HG03025 (cell line): ENCODE measurements at regions not wholly inside any gene's neighbourhood (a gene's known extent, or its start where the extent isn't known, plus 50 kb on each side); places are given as distances from the start of the nearest gene placed in this dataset.
"Not testable (repeated sequence)": the region's sequence is repeated elsewhere in the genome, so short reads cannot be mapped to it uniquely, and the experiment has no call there.

ENCODE experiments used
- ATAC-seq: cut with Tn5 transposase; IDR thresholded peaks from one replicate; pipeline ENCODE4 v1.9.1; 2021; ENCODE audit warnings: mild to moderate bottlenecking, moderate library complexity; ENCODE audit not compliant: unreplicated experiment, low FRiP score

DNA sequence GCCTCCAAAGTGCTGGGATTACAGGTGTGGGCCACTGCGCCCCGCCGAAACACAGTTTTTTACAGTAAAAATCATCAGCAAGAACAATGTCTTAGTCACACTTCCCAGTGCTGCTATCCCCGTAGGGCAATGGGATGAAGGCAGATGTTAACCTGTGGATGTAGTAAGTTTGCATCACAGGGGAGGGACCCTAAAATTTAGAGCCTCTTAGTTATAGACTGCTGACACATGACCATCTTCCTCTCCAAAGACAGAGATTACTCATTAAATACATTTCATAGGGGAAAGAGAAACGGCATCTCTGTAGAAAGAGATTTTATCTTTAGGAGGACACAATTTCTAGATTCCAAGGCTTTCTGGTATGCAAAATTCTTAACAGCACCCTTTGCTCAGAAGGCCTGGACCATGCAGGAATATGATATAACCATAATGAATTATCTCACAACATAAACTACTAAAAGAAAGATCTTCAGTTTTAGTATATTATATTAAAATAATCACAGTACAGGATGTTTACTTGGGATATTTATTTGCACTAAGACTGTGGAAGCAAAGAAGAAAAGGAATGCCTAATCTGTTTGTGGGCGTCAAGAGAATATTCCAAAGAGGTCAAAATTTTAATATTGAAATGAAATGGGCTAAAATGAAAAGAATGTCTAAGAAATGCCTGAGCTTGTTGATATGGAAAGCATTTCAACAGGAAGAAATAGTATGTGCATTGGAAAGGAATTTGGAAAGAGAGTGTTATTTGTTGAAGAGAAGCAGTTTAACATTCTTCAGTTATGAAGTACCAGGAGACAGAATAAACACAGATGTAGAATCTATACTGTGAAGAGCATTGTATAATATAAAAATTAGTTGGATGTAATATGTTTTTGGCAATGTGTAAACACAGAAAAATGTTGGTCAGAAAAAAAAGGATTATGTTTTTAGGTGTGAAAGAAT, 1228.3 kb upstream of the CHAC2 start:
- ATAC-seq = no peak

DNA sequence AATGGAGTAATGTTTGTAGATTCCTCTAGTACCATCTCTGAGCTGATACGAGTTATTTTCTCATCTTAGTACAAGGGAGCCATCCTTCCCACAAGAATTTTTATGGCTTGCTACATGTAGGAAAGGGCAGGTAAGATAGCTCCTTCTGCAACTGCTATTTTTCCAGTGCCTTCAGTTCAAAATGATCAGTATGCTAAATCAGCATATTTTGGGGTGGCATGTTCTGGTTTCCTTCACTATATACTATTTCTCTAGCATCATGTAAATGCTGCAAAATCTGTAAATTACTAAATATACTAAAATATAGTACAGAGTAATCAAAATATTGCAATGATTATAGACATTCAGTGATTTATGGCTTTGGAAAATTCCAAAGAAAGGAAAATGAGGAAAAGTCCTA, 1230.0 kb upstream of the CHAC2 start:
- ATAC-seq = no peak

DNA sequence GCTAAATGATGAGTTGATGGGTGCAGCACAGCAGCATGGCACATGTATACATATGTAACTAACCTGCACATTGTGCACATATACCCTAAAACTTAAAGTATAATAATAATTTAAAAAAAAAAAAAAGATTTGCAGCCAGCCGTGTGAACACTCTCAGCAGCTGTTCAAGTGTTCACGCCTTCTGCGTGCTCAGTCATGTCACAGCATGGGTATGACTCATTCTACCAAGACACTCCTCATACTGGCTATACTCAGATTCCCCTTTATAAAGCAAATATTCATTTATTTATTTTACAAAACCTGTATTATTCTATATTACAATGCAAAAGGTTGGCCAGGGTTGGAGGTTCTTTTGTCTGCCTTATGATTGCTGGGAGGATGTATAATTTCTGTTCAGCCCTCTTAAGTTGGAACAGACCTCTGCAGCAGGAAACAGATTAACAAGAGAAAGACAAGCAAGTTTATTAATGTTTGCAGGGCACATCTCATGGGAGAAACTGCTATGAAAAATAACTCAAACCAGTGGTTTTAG, 1230.6 kb upstream of the CHAC2 start:
- no peak for ATAC-seq

GRCh38 chr2:52532956-52533355, 1234.6 kb upstream of the CHAC2 start:
- no peak for ATAC-seq

DNA sequence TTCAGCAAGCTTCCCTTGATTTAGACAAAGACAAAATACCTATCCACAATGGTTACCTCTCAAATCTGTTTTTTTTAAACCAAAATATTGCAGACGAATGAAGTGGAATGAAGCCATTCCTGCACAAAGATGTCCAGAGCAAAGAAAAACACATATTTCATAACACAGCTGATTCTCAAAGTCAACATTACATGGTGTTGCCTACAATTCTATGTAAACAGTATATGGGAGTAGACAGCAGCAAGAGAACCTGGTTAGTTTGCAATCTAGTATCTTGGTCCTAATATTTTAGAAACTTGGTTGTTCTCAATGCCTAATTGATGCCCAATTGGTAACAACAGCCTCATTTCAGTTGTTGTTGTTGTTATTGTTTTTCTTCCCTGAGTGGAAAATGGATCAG, 1240.9 kb upstream of the CHAC2 start:
- no peak for ATAC-seq

DNA sequence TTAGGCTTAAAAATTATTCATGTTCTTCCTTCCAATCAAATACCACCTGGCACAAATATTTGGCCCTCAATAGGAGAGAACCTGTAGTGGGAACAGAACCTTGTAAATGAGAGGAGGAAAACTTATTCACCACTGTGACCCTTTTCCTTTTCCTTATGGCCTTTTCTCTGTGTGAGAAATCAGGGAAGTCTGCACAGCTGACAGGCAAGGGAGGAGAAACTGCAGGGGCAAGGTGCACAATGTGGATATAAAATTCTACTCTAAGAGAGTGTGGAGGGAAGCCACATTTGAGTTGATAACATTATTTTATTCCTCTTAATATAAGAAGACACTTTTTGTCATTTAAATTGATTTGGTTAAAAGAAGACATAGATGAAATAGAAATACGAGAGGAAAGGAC, 1247.0 kb upstream of the CHAC2 start:
- ATAC-seq = no peak

GRCh38 chr2:52518678-52519077, 1248.9 kb upstream of the CHAC2 start:
- no peak for ATAC-seq

DNA sequence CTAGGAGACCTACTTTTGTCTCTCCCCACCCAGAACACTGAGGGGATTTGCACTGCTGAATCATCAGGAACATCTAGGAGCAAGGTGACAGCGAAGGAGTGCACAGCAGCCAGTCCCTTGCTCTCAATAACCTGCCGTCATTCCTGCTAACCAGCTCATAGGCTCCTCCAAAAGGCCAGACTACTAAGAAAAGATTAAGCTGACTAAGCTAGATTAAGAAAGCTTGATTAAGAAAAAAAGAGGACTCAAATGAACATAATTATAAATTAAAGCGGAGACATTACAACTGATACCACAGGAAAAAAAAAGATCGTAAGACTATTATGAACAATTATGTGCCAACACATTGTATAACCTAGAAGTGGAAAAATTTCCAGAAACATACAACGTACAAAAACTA, 1254.8 kb upstream of the CHAC2 start:
- ATAC-seq = no peak

- no peak for ATAC-seq
These were observed 1257.2 kb upstream of the CHAC2 start for GRCh38 chr2:52510432-52510831.

GRCh38 chr2:52502476-52502860, 1265.1 kb upstream of the CHAC2 start:
- no peak for ATAC-seq

DNA sequence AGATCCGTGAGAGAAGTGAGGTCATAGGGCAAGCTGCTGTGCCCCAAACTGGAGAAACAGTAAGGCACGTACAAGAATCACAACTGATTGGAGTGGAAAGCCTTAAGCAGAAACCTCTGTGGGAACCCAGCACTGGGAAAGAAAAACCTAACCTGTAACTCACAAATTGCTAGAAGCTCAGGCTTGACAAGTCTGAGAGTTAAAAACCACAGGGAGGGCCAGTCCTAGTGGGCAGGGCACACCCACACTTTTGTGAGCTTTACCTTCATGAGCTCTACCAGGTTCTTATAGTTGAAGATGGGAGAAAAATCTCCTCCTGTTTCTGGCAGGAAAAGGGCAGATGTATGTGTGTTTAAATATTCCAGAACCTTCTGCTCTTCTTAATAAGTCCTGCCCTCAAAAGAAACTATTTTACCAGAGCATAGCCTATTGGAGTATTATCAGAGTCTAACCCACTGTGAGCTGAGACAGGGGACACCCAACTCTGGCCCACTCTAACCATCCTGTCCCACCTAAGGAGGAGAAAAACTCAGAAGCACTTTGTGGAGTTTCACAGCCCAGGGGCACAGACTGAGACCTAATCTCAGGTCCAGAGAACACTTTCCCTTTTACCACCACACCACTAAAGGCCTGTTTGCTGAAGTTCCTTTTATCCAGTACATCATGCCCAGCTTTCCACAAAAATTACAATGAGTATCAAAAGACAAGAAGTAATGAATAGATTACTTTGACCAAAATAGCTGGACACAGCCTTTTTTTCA, 1265.7 kb upstream of the CHAC2 start:
- no peak for ATAC-seq

DNA sequence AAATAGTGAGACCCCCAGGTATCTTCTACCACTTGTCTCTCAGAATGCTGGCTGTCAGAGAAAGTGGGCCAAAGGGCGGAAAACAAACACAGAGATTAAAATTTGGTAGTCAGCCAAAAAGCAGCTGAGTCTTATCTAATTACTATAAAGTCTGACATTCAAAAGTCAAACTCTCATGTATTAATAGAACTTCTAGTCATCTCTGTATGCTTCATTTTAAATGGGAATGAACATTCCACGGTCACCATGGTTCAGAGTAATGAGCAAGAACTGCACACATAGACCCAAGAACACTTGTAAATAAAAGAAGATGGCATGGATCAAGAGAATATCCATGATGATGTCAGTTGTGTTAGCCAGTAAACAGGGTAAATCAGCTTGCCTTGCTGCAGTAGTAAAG, 1267.0 kb upstream of the CHAC2 start:
- no peak for ATAC-seq

GRCh38 chr2:52498077-52498750, 1269.4 kb upstream of the CHAC2 start:
- no peak for ATAC-seq

- ATAC-seq = no peak
These were observed 1271.8 kb upstream of the CHAC2 start for GRCh38 chr2:52495816-52496215.

- ATAC-seq = no peak
These were observed 1290.4 kb upstream of the CHAC2 start for GRCh38 chr2:52477166-52477565.

DNA sequence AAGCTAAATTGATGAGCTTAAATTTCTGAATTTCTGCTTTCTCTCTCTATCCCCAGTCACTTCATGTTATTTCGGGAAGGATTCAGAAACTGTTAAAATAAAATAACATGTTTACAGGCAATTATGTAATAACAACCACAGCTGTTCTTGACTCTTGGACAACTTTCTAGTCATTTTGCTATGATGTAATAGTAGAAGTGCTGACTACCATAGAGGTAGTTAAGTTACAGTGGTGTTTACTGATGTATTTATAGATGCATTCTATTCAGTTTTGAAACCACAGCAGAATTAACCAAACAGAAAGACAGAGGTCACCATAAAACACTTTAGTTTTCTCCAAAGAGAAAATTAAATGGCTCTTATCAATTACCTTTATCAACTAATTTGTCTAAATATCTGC, 1292.0 kb upstream of the CHAC2 start:
- ATAC-seq = no peak

- ATAC-seq = no peak
These were observed 1293.5 kb upstream of the CHAC2 start for GRCh38 chr2:52474091-52474490.

DNA sequence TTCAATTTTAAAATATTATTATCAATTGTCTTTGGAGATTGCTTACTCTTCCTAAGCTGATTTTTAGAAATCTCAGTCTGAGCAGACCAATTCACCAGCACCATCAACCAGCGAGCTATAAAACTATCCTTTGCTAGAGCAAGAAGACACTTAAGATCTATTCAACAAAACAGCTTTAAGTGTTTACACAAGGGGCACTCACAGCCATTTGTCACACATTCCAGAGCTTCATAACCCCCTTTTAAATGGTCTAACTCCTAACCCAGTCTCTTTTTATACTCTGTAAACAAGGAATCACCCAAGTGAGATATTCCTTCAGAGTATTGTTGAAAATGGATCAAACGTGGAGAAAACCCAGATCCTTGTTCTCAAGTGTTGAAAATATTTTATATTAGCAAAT, 1294.1 kb upstream of the CHAC2 start:
- no peak for ATAC-seq

DNA sequence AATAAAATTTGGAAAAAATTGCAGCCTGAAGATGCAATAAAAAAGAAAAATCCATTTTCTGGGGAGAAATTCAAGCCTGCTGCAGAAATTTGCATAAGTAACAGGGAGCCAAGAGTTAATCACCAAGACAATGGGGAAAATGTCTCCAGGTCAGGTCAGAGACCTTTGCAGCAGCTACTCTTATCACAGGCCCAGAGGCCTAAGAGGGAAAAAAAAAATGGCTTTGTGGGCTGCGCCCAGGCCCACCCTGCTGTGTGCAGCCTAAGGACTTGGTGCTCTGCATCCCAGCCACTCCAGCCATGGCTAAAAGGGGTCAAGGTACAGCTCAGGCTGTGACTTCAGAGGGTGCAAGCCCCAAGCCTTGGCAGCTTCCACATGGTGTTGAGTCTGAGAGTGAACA, 1297.1 kb upstream of the CHAC2 start:
- not testable (repeated sequence) for ATAC-seq

DNA sequence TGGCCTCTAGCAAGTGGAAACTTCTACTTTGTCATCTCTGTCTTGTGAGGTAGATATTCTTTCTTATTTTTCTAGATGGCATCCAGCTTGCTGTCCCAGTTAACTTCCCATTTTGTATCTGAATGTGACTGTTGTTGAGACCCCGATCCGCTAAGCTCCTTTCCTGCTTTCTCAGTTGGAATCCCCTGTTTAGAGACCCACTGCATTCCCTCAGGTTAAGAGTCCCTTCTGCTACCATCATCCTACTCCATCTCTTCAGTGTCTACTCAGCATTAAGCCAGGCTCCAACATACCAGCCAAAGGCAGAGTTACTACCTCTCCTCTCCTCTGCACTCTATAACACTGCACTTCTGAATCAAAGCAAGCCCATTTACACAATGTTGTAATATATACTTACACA, 1300.4 kb upstream of the CHAC2 start:
- ATAC-seq = no peak

DNA sequence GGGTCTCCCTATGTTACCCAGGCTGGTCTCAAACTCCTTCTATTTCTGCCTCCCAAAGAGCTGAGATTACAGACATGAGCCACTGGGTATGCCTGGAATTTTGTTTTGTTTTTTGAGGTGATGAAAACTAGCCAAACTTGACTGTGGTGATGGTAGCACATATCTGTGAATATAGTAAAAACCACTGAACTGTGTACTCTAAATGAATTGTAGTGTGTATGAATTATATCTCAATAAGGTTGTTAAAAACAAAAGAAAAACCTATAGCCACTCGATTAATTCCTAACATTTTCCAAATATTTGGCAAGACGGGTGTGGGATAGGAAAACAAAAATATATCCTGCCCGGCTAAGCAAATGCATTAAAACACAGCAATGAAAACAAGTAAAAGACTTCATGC, 1302.3 kb upstream of the CHAC2 start:
- ATAC-seq = no peak
